ENCODE measurements at regions not wholly inside any gene's neighbourhood (a gene's known extent, or its start where the extent isn't known, plus 50 kb on each side); places are given as distances from the start of the nearest gene placed in this dataset.

GRCh38 chrX:14235004-14235403, 205.3 kb upstream of the GEMIN8 start:
- Histone ChIP-seq H3K27ac (ENCODE audit: insufficient read depth, low read length, poor library complexity, severe bottlenecking) (no peak overlapping the region), H3K36me3 (ENCODE audit: control insufficient read depth, insufficient read depth, low read length) (no peaks in the 10 kb centered on the region), H3K9me3 (ENCODE audit: control insufficient read depth in 2 of 2, low read length in 2 of 2) (no peaks in the 10 kb centered on the region), H3K4me3 (ENCODE audit: low read depth, low read length) (no peak overlapping the region), H3K4me1 (ENCODE audit: control insufficient read depth, insufficient read depth, low read length, poor library complexity, severe bottlenecking) (no peaks in the 10 kb centered on the region), H3K27me3 (ENCODE audit: control insufficient read depth, insufficient read depth, low read length) (no peaks in the 10 kb centered on the region)
- ATAC-seq (ENCODE audit: low read depth in 2 of 2) (no peak), DNase-seq (no peak)
- Mint-ChIP-seq H3K36me3 (no peaks in the 10 kb centered on the region), H3K27ac (no peak overlapping the region), H3K27me3 (no peaks in the 10 kb centered on the region), H3K9me3 (peaks cover 0 to 5% (median 0%) of the 10 kb centered on the region in 7 donors), H3K4me3 (no peak overlapping the region), H3K4me1 (no peaks in the 10 kb centered on the region)

GRCh38 chrX:14232688-14233087, 203.0 kb upstream of the GEMIN8 start:
- Mint-ChIP-seq H3K9me3 (peaks cover 0 to 4% (median 2%) of the 10 kb centered on the region in 7 donors), H3K27me3 (no peaks in the 10 kb centered on the region), H3K27ac (no peak overlapping the region), H3K4me3 (no peak overlapping the region), H3K36me3 (no peaks in the 10 kb centered on the region), H3K4me1 (no peaks in the 10 kb centered on the region)
- no peak for ATAC-seq (ENCODE audit: low read depth in 2 of 2)
- Histone ChIP-seq H3K4me1 (ENCODE audit: control insufficient read depth, insufficient read depth, low read length, poor library complexity, severe bottlenecking) (no peaks in the 10 kb centered on the region), H3K36me3 (ENCODE audit: control insufficient read depth, insufficient read depth, low read length) (no peaks in the 10 kb centered on the region), H3K4me3 (ENCODE audit: low read depth, low read length) (no peak overlapping the region), H3K9me3 (ENCODE audit: control insufficient read depth in 2 of 2, low read length in 2 of 2) (no peaks in the 10 kb centered on the region), H3K27ac (ENCODE audit: insufficient read depth, low read length, poor library complexity, severe bottlenecking) (no peak overlapping the region), H3K27me3 (ENCODE audit: control insufficient read depth, insufficient read depth, low read length) (no peaks in the 10 kb centered on the region)
- DNase-seq, result no peak

- Mint-ChIP-seq H3K27ac (no peak overlapping the region), H3K9me3 (peaks cover 0 to 4% (median 3%) of the 10 kb centered on the region in 7 donors)
Measured at GRCh38 chrX:14228611-14229010, 198.9 kb upstream of the GEMIN8 start.

GRCh38 chrX:14220386-14220944, 190.8 kb upstream of the GEMIN8 start:
- no peak overlapping the region for H3K4me3 Mint-ChIP-seq
- H3K27ac Mint-ChIP-seq, result no peak overlapping the region
- H3K4me1 Mint-ChIP-seq, result no peaks in the 10 kb centered on the region
- H3K36me3 Mint-ChIP-seq, result no peaks in the 10 kb centered on the region
- H3K4me1 ChIP-seq (ENCODE audit: control insufficient read depth, insufficient read depth, low read length, poor library complexity, severe bottlenecking), result no peaks in the 10 kb centered on the region
- no peaks in the 10 kb centered on the region for H3K36me3 ChIP-seq (ENCODE audit: control insufficient read depth, insufficient read depth, low read length)
- no peak overlapping the region for H3K4me3 ChIP-seq (ENCODE audit: low read depth, low read length)
- peaks cover 0 to 6% (median 1%) of the 10 kb centered on the region in 7 donors for H3K9me3 Mint-ChIP-seq
- H3K27me3 ChIP-seq (ENCODE audit: control insufficient read depth, insufficient read depth, low read length), result no peaks in the 10 kb centered on the region
- H3K27me3 Mint-ChIP-seq, result no peaks in the 10 kb centered on the region
- DNase-seq, result no peak
- no peak for ATAC-seq (ENCODE audit: low read depth in 2 of 2)
- H3K9me3 ChIP-seq (ENCODE audit: control insufficient read depth in 2 of 2, low read length in 2 of 2), result no peaks in the 10 kb centered on the region
- H3K27ac ChIP-seq (ENCODE audit: insufficient read depth, low read length, poor library complexity, severe bottlenecking), result no peak overlapping the region

More at GRCh38 chrX:14228611-14229010, 198.9 kb upstream of the GEMIN8 start:
- no peaks in the 10 kb centered on the region for H3K4me1 ChIP-seq (ENCODE audit: control insufficient read depth, insufficient read depth, low read length, poor library complexity, severe bottlenecking)
- no peak overlapping the region for H3K4me3 Mint-ChIP-seq
- H3K4me3 ChIP-seq (ENCODE audit: low read depth, low read length), result no peak overlapping the region
- no peaks in the 10 kb centered on the region for H3K9me3 ChIP-seq (ENCODE audit: control insufficient read depth in 2 of 2, low read length in 2 of 2)
- DNase-seq (no peak), ATAC-seq (ENCODE audit: low read depth in 2 of 2) (no peak)
- H3K27me3 ChIP-seq (ENCODE audit: control insufficient read depth, insufficient read depth, low read length), result no peaks in the 10 kb centered on the region
- no peak overlapping the region for H3K27ac ChIP-seq (ENCODE audit: insufficient read depth, low read length, poor library complexity, severe bottlenecking)
- H3K4me1 Mint-ChIP-seq, result no peaks in the 10 kb centered on the region
- no peaks in the 10 kb centered on the region for H3K27me3 Mint-ChIP-seq
- H3K36me3 ChIP-seq (ENCODE audit: control insufficient read depth, insufficient read depth, low read length), result no peaks in the 10 kb centered on the region
- no peaks in the 10 kb centered on the region for H3K36me3 Mint-ChIP-seq

- no peaks in the 10 kb centered on the region for H3K36me3 ChIP-seq (ENCODE audit: control insufficient read depth, insufficient read depth, low read length)
- no peaks in the 10 kb centered on the region for H3K4me1 ChIP-seq (ENCODE audit: control insufficient read depth, insufficient read depth, low read length, poor library complexity, severe bottlenecking)
- no peaks in the 10 kb centered on the region for H3K27me3 ChIP-seq (ENCODE audit: control insufficient read depth, insufficient read depth, low read length)
- ATAC-seq (ENCODE audit: low read depth in 2 of 2) (no peak), DNase-seq (no peak)
- Mint-ChIP-seq H3K9me3 (peaks cover 0 to 15% (median 3%) of the 10 kb centered on the region in 7 donors), H3K4me3 (no peak overlapping the region), H3K27me3 (no peaks in the 10 kb centered on the region), H3K27ac (peak overlapping the region in 1 of 3 donors; percentile 82), H3K4me1 (no peaks in the 10 kb centered on the region), H3K36me3 (no peaks in the 10 kb centered on the region)
- no peaks in the 10 kb centered on the region for H3K9me3 ChIP-seq (ENCODE audit: control insufficient read depth in 2 of 2, low read length in 2 of 2)
- no peak overlapping the region for H3K4me3 ChIP-seq (ENCODE audit: low read depth, low read length)
- no peak overlapping the region for H3K27ac ChIP-seq (ENCODE audit: insufficient read depth, low read length, poor library complexity, severe bottlenecking)
Measured at GRCh38 chrX:14209034-14209433, 179.3 kb upstream of the GEMIN8 start.

- Mint-ChIP-seq H3K4me3 (no peak overlapping the region), H3K4me1 (no peaks in the 10 kb centered on the region)
- ATAC-seq (ENCODE audit: low read depth in 2 of 2), result no peak
Measured at GRCh38 chrX:14194711-14195110, 165.0 kb upstream of the GEMIN8 start.

GRCh38 chrX:14193547-14193946, 163.9 kb upstream of the GEMIN8 start:
- Histone ChIP-seq H3K4me3 (ENCODE audit: low read depth, low read length) (no peak overlapping the region), H3K27me3 (ENCODE audit: control insufficient read depth, insufficient read depth, low read length) (no peaks in the 10 kb centered on the region), H3K9me3 (ENCODE audit: control insufficient read depth in 2 of 2, low read length in 2 of 2) (no peaks in the 10 kb centered on the region), H3K36me3 (ENCODE audit: control insufficient read depth, insufficient read depth, low read length) (no peaks in the 10 kb centered on the region), H3K27ac (ENCODE audit: insufficient read depth, low read length, poor library complexity, severe bottlenecking) (no peak overlapping the region), H3K4me1 (ENCODE audit: control insufficient read depth, insufficient read depth, low read length, poor library complexity, severe bottlenecking) (no peaks in the 10 kb centered on the region)
- Mint-ChIP-seq H3K36me3 (no peaks in the 10 kb centered on the region), H3K27ac (no peak overlapping the region), H3K4me1 (no peaks in the 10 kb centered on the region), H3K27me3 (no peaks in the 10 kb centered on the region), H3K4me3 (no peak overlapping the region), H3K9me3 (peaks cover 0 to 6% (median 2%) of the 10 kb centered on the region in 7 donors)
- DNase-seq (no peak), ATAC-seq (ENCODE audit: low read depth in 2 of 2) (no peak)

More at GRCh38 chrX:14194711-14195110, 165.0 kb upstream of the GEMIN8 start:
- Histone ChIP-seq H3K27me3 (ENCODE audit: control insufficient read depth, insufficient read depth, low read length) (no peaks in the 10 kb centered on the region), H3K27ac (ENCODE audit: insufficient read depth, low read length, poor library complexity, severe bottlenecking) (no peak overlapping the region), H3K4me3 (ENCODE audit: low read depth, low read length) (no peak overlapping the region), H3K4me1 (ENCODE audit: control insufficient read depth, insufficient read depth, low read length, poor library complexity, severe bottlenecking) (no peaks in the 10 kb centered on the region), H3K36me3 (ENCODE audit: control insufficient read depth, insufficient read depth, low read length) (no peaks in the 10 kb centered on the region), H3K9me3 (ENCODE audit: control insufficient read depth in 2 of 2, low read length in 2 of 2) (no peaks in the 10 kb centered on the region)
- no peak for DNase-seq
- Mint-ChIP-seq H3K27me3 (no peaks in the 10 kb centered on the region), H3K36me3 (no peaks in the 10 kb centered on the region), H3K9me3 (peaks cover 0 to 4% (median 0%) of the 10 kb centered on the region in 7 donors), H3K27ac (no peak overlapping the region)

GRCh38 chrX:14173873-14174272, 144.2 kb upstream of the GEMIN8 start:
- no peaks in the 10 kb centered on the region for H3K9me3 ChIP-seq (ENCODE audit: control insufficient read depth in 2 of 2, low read length in 2 of 2)
- DNase-seq (no peak), ATAC-seq (ENCODE audit: low read depth in 2 of 2) (no peak)
- H3K27ac Mint-ChIP-seq, result no peak overlapping the region
- H3K27ac ChIP-seq (ENCODE audit: insufficient read depth, low read length, poor library complexity, severe bottlenecking), result no peak overlapping the region
- no peak overlapping the region for H3K4me3 Mint-ChIP-seq
- no peaks in the 10 kb centered on the region for H3K4me1 Mint-ChIP-seq
- H3K27me3 ChIP-seq (ENCODE audit: control insufficient read depth, insufficient read depth, low read length), result no peaks in the 10 kb centered on the region
- H3K9me3 Mint-ChIP-seq, result peaks cover 0 to 2% (median 0%) of the 10 kb centered on the region in 7 donors
- peaks cover 4% of the 10 kb centered on the region for H3K27me3 Mint-ChIP-seq
- H3K36me3 ChIP-seq (ENCODE audit: control insufficient read depth, insufficient read depth, low read length), result no peaks in the 10 kb centered on the region
- H3K4me1 ChIP-seq (ENCODE audit: control insufficient read depth, insufficient read depth, low read length, poor library complexity, severe bottlenecking), result no peaks in the 10 kb centered on the region
- no peak overlapping the region for H3K4me3 ChIP-seq (ENCODE audit: low read depth, low read length)
- H3K36me3 Mint-ChIP-seq, result no peaks in the 10 kb centered on the region

Data from CD4-positive, CD25-positive, alpha-beta regulatory T cell (primary cell).